GM19455 (cell line): ENCODE measurements at regions not wholly inside any gene's neighbourhood (a gene's known extent, or its start where the extent isn't known, plus 50 kb on each side); places are given as distances from the start of the nearest gene placed in this dataset.

Experiments used
- ATAC-seq: cut with Tn5 transposase; IDR thresholded peaks from one replicate; pipeline ENCODE4 v1.9.1; 2021; ENCODE audit not compliant: unreplicated experiment

DNA sequence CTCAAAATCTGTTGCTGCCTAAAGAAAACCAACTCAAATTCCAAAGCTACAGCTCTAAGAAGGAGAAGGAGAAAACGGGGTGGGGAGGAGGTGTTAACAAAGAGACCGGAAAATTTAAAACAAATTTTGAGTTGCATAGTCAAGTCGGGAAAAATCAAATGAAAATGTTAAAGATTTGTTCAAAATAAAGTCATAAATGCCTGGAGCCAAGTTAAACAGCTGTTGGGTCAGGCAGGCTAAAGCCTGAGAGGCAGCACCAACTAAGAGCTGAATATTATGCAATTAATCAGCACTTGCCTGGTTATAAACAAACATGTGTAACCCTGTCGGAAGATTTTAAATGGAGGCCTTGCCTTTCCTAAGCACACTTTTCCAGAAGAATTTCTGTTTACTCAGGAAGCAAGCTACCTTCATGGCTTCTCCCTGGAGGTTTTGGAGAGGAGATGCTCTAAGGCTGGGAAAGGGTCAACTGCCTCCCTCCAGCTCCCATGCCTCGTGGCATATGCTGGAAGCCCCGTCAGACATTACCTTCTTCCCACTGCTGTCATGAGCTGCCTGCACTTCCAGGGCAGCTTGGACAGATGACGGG is 270.5 kb downstream of the DMRT2 start:
- ATAC-seq, result no peak

DNA sequence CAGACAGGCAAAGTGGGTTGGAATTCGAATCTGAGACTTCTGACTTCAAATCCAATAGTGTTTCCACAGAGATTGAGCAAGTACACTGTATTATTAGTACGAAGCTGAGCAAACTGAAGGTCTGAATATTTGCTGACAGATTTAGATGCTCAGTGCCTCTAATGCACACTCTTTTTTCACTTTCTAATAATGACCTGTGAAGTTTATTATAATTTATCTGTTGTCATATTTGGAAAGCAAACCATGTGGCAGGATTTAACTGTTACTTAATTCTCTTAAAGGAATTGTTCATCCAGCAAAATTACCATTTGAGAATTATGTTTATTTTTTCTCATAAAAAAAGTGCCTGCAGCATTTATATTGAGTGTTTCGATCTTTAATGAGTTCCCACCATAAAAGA is 277.3 kb downstream of the DMRT2 start:
- ATAC-seq, result no peak

DNA sequence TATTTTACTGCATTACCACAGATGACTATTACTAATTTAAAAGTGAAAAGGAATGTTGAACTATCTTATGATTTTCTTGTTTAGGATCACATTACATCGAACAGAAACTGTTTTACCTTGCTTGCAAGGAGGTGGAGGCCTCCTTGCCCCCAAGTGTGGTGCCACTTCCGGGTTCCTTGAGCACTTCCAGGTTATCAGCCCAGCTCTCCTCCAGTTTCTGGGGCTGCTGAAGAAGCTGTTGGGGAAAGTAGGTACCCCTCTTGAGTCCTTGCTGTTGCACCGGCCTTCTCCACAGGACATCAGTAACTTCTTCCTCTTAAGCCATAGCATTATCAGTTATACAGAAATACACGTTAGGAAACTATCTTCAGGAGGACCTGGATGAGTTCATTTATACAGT is 278.2 kb downstream of the DMRT2 start:
- no peak for ATAC-seq

DNA sequence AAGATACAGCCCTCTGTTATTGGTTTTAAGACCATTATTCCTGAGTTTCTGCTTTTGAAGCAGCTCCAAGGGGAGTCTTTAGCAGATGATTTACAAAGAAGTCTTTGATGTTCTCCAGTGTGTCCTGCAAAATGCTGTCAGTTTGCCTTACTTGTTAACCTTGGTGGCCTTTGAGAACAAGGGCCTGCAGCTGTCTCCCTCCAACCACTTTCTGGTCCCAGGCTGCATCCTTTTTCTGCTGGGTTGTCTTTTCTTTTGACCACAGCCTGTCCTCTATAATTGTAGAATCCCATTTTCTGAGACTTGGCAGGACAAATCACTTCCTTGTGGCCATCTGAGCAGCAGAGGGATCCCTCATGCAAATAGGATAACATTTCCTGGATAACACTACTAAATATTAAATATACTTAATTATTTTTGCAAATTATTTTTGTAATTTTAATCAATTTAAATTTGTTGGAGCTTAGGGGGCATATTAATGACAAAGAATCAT is 281.4 kb downstream of the DMRT2 start:
- ATAC-seq, result no peak

DNA sequence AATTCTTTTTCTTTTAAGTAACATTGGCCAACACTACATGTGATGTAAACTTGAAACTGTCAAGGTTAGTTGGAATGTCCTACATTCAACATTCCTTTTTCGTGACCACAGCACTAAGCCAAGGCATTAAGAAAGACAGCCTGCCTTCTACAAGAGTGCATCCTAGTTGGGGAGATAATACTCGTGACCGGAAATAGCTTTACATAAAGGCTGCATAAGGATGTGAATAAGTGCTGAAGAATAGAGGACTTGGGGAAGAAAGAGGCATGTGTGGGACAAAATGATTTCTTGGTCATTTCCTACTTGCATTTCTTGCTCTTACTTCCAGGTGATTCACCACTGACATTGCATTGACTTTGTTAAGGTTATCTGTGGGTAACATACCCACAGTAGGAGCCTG is 282.0 kb downstream of the DMRT2 start:
- no peak for ATAC-seq

DNA sequence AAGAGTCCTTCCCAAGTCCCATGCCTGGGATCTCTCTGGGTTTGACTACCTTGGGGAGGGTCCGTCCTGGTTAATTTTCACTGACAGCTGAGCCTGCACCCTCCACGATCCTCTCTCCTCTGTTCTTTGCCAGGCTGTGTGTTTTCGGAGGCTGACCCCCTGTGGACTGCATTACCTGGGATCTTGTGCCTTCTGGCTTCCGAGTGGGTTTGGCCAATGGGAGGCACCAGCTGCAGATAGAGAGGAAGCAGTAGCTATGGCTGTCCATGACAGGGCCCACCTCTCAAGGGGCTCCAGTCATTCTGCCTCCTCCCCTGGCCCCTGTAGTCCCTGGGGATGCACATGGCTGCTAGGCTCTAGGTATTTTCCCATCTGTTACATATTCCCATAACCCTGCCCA is 285.0 kb downstream of the DMRT2 start:
- ATAC-seq, result no peak

DNA sequence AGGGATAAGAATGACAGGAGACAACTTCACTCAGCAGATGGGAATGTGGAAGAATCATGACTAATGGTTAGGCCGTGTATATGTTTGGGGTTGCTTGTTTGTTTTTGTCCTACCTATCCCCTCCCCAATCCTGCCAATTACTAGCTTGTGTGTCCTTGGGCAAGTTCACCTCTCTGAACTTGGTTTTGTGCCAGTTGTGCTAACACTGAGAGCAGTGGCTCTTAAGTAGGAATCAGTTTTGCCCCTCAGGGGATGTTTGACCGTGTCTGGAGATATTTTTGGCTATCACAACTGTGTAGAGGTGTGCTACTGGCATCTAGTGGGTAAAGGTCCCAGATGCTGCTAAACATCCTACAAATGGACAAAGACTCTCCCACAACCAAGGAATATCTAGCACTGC is 287.0 kb downstream of the DMRT2 start:
- no peak for ATAC-seq

DNA sequence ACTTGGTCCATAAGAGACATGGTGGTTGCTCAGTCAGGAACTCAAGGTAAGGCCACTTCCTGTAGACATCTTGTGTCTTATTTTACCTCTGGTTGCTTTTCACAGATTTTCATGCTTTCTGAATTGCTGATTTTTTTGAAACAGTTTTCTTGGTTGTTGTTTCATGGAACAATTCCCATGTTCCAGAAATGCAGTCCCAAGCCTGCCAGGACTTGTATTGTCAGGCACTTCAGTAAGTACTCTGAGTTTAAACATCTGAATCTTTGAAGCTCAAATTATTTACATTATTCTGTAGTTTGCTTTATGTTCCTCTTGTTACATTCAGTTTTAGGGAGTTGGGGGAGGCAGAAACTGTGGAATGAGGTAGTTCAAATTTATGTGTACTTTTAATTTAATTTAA is 290.2 kb downstream of the DMRT2 start:
- ATAC-seq, result no peak

DNA sequence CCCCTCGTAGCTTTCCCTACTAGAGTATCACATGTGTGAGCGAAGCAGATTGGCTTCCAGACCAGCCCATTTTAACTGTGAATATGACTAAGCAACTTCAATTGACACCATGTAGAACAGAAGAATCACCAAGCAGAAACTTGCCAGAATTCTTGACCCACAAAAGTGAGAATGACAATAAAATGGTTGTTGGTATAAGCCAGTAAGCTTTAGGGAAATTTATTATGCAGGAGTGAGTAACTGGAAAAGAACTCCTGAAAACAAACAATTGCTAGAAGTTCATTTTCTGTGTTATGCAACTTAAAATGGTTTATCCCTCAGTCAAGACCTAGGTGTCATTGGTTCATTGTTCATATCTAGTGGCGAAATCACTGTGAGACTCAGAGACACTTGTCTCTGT is 303.1 kb downstream of the DMRT2 start:
- ATAC-seq, result no peak

DNA sequence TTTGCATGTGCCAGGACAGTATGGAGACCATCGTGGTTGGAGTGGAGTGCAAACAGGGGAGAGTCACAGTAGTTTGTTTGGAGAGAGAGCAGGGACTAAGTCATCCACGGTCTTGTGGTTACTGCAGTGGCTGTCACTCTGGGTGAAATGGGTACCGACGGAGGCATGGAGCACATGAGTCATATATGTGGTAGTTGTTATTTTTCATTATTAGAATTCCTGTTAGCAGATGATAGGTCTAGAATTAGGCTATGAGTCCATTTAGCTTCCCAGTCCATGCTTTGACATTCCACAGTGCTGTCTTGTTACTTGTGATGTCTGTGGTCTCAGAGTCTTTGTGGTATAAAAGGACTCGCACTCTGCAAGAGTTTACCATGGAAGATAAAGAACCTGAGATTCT is 303.9 kb downstream of the DMRT2 start:
- ATAC-seq, result no peak

DNA sequence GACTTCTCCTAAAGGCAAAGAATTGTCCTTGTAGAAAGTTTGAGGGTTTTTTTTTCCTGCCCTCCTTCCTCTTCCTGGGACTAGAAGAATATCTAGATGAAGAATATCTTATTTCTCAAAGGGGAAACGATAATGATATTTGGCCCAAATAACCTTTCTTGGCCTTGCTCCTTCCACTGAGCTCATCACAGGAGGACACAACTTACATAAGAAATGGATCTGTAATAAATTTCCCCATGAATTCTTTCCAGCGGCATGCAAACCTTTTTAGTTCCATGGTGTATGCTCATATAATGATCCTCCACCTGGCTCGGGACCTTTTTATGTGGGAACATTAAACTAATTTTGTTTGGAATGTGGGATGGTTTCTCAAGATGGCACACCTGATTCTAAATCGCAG is 304.4 kb downstream of the DMRT2 start:
- no peak for ATAC-seq

DNA sequence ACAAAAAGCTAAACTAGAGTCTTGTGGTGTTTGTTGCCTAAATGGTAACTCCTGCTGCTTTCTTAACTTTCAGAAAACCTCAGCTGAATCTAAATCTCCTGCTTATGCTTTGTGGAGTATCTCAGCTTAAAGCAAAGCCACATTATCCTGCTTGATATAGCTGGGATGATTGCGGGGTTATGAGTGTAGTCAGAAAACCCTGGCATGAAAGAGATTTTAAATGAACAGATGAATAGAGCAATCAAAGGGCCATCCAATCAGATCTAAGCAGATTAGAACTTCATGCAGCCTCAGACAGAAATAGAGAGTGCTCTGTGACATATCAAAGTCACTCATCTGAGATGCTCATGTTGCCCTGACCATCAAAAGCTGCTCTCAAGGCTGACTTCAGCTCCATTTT is 305.5 kb downstream of the DMRT2 start:
- no peak for ATAC-seq

DNA sequence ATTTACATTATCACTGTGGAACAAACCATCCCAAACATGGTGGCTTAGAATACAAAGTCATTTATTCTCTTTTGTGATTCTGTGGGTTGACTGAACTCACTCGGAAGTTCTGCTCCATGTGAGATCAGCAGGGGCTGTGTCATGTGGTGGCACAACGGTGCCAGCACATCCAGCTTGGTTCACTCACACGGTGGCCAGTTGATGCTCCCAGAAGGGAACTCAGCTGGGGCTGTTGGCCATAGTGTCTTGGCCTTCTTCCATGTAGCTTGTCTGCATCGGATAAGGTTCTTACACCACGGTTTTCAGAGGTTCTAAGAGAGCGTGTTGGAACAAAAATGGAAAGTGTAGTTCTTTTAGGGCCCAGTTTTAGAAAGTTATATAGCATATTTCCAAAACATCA is 312.7 kb downstream of the DMRT2 start:
- no peak for ATAC-seq

DNA sequence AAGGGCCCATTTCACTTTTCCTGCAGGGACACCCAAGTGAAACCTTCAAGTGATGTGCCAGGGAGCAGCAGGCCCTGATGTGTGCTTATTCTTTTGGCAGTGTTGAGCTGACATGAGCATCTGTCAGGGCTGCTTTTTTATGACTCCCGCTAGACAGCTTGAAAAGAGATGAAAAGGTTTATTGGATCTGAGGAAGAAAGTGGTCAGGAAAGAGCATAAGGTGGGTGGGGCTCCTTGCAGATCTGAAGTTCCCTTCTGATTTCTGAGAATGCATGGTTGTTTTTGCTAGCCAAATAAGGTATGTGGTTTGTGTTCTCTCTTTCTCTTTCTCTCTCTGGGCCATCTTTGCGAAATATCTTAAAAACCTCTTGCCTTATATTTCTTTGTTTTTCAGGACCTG is 316.1 kb downstream of the DMRT2 start:
- no peak for ATAC-seq

DNA sequence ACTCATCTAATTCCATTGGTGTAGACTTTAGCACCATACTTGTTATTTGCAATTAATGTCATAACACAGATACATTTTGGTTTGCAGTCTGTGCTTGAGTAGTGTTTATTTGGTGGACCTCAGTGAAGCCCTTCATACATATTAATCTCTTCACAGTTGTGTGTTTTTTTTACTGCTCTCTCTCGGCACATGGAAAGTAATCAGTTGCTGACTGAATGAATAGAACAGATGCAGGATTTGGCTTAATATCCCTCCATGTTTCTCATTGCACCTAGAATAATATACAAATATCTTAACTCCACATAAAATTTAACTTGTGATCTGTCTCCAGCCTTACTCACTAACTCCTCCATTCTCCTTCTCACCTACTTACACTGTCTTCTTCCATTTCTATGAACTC is 319.1 kb downstream of the DMRT2 start:
- no peak for ATAC-seq

DNA sequence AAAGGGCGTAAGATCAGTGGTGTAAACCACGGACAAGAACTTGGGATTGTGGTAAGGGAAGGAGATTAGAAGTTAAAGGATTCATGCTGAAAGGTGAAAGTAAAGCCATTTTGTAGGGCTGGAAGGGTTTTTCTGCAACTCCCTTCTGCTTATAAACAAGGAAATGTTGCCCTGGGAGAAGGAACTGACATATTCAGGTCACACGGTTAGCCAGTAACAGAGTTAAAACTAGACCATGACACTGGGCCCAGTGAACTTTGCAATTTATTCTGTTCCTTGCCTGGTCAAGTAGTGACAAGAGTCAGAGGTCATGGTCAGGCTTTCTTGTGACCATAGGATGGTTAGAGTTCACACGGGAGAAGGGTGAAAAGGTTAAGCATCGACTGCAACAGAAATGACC is 323.3 kb downstream of the DMRT2 start:
- no peak for ATAC-seq

DNA sequence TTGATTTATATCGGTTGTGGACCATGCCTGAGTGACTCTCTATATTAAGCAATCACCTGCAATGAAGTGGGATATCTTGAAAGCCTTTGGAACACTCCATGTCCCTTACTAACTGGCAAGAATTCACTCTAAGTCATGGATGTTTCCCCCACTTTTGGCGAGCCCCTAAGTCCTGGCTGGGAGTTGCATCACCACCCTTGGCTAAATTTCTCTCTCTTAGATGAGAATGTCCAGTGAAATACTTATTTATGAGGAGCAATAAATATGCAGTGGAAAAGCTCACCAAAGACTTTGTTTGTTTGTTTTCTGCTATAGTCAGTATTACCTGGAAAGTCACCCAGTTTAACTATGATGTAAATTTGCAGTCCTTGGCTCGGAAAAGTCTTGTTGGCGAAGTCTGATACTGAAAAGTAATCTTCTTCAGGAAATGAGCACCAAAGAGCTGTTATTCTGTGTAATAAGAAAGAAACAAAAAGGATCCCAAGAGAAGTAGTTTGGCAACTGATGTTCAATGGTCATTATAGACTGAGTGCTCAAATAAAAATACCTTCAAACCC is 333.8 kb downstream of the DMRT2 start:
- no peak for ATAC-seq

DNA sequence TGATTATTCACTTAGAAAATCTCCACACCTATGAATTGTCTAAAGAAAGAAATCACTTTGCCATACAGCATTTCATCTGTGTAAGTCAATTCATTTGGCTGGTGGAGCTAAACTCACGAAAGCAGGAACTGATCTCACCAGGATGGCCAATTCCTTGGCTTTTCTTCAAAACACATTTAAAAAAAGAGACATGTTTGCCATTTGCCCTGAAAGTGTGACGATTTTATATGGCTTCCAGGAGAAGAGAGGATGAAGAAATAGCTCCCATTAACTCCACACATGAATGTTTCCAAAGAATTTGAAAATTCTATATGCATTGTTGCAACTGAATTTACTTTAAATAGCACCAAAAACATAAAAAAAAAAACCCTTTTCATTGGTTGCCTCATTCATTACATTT is 334.7 kb downstream of the DMRT2 start:
- no peak for ATAC-seq

DNA sequence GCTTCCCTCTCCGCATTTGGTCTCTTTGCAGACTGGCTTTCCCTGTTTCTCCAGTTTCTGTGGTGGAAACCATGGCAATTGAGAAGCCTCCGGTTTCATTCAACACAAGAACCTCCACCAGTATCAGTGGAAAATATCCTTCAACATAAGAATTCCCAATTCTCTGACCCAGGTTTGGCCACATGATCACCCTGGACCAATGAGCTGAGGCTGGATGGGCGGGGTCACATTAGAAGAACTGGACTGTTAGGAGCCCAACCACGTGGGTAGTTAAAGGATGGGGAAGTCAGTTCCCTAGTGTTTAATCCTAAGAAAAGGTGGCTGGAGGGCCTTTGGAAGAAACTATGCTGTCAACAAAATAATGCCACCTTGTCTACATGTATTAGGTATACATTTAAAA is 336.3 kb downstream of the DMRT2 start:
- no peak for ATAC-seq

DNA sequence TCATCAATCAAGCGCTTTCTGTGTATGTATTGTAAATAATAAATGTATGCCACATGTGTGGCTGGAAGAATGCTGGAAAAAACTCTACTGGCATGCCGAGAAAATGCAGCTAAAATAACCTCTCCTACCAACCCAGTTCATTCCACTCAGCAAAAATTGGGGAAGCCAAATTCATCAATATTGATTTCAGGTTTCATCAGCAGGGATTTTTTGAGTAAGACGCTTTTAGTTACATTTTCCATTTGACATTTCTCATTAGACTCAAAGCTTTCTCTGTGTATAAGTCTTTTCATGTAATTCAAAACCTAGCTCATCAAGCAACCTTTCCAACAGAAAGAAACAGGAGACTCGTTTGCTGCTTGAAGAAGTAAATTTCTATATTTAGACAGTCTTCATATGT is 338.1 kb downstream of the DMRT2 start:
- no peak for ATAC-seq

DNA sequence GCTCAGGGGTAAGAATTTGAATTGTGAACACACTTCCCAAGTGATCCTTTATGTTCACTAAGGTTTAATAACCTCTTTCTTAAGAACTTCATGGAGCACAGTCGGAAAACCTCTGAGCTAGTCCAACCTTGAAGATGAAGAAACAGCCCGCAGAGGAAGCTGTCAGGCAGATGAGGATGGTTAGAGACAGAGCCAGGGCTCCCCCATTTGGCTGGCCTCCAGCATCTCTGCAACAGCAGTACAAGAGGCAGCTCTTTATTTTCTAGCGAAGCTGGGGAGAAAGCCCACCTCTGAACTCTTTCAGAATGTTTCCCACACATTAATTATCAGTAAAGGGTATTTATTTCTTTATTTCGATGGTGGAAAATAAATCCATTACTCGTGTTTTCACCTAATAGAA is 350.8 kb downstream of the DMRT2 start:
- ATAC-seq, result no peak

DNA sequence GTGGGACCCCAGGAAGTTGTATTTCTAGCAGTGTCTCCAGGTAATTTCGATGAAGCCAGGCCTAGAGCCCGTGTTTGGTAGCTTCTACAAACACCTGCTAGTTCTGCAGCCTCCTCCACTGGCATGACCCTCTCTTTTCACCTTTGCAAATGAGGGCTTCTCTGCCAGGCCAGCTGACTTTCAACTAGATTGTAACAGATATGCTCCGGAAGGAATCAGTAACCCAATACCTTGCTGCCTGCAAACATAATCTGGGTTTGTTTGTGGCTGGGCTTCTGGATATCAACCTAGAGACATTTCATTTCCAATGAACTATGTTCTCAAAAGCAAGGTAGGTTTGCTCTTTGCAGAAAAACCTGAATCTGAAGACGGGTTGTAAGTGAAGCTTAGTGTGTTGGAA is 354.8 kb downstream of the DMRT2 start:
- ATAC-seq, result no peak

DNA sequence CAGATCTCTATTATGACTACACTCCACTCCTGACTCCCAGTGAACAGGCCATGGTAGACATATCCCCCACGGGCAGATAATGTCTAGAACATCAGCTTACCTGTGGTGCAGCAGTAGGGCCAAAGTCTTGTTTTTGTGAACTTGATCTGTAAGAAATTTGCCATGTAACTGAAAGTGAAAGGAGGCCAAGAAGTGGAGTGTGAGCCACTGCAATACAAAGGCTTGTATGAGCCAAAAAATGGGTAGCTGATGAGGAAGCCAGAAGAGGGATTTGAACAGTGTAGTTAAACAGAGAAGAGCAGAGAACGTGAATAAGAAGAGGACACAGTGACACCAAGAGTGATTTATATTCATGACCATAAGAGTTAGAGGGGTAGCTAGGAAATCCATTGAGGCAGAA is 361.7 kb downstream of the DMRT2 start:
- ATAC-seq, result no peak
